H1 (cell line): ENCODE measurements at regions not wholly inside any gene's neighbourhood (a gene's known extent, or its start where the extent isn't known, plus 50 kb on each side); places are given as distances from the start of the nearest gene placed in this dataset.

Experiments
- CTCF ChIA-PET: fragments of 300-600 bp; sonication (Branson Sonifier 250); formaldehyde crosslinking; loops from one replicate; lab custom pipeline; 2021; ENCODE audit not compliant: partially characterized antibody; lab: Charles Lee
- POLR2A ChIA-PET: fragments of 300-600 bp; sonication (Branson Sonifier 250); formaldehyde crosslinking; loops from one replicate; lab custom pipeline; 2021; ENCODE audit warnings: inconsistent platforms; ENCODE audit not compliant: partially characterized antibody; lab: Charles Lee
- DNase-seq, 2 experiments: peaks; one replicate each; pipeline versions ENCODE4 v3.0.0 to v3.0.0-alpha.2; 2010 to 2022; ENCODE audit warnings: low spot score in 2 of 2, low read depth in 1 of 2, mixed read lengths in 1 of 2
- FAIRE-seq: peaks from 2 replicates; lab custom pipeline; 2011; peaks lifted over from hg19 to GRCh38; lab: Jason Lieb, UNC
- H2AFZ ChIP-seq: 2 replicates; pipeline ENCODE4 v1.8.1; 2012; ENCODE audit warnings: low read length, inconsistent platforms
- H2AK5ac ChIP-seq: 2 replicates; pipeline ENCODE4 v1.6.1; 2013; ENCODE audit warnings: low read depth, low read length
- H2BK120ac ChIP-seq: replicated peaks from 2 replicates; pipeline ENCODE3; 2013; ENCODE audit warnings: low read depth, low read length, inconsistent platforms
- H2BK12ac ChIP-seq: 2 replicates; pipeline ENCODE4 v1.6.1; 2013; ENCODE audit warnings: low read depth, low read length
- H2BK15ac ChIP-seq: 2 replicates; pipeline ENCODE4 v1.6.1; 2013; ENCODE audit warnings: low read length
- H2BK20ac ChIP-seq: 2 replicates; pipeline ENCODE4 v1.6.1; 2013; ENCODE audit warnings: low read length
- H2BK5ac ChIP-seq: 2 replicates; pipeline ENCODE4 v1.6.1; 2013; ENCODE audit warnings: low read depth, low read length
- H3K14ac ChIP-seq: 2 replicates; pipeline ENCODE4 v1.6.1; 2013; ENCODE audit warnings: inconsistent platforms; ENCODE audit not compliant: insufficient read length
- H3K18ac ChIP-seq: 2 replicates; pipeline ENCODE4 v1.6.1; 2013; ENCODE audit warnings: low read length; ENCODE audit errors: extremely low read depth
- H3K23ac ChIP-seq: 2 replicates; pipeline ENCODE4 v1.6.1; 2013; ENCODE audit warnings: inconsistent platforms; ENCODE audit not compliant: insufficient read length
- H3K23me2 ChIP-seq: 2 replicates; pipeline ENCODE4 v1.6.1; 2013; ENCODE audit warnings: low read depth, low read length
- H3K27ac ChIP-seq: 2 replicates; pipeline ENCODE4 v1.6.1; 2011; ENCODE audit warnings: low read depth, low read length, inconsistent platforms
- H3K27me3 ChIP-seq, 4 experiments: replicated peaks in 1 of 4; 1 replicate in 1 of 4; 2 replicates in 3 of 4; pipeline versions ENCODE4 v1.6.1 to v1.8.1; 2011 to 2013; ENCODE audit warnings: low read length in 3 of 4, mild to moderate bottlenecking in 3 of 4, inconsistent platforms in 2 of 4, mixed read lengths in 2 of 4, moderate library complexity in 1 of 4; ENCODE audit not compliant: control insufficient read depth in 3 of 4, insufficient read depth in 3 of 4; ENCODE audit errors: extremely low read depth in 1 of 4
- H3K36me3 ChIP-seq, 4 experiments: 2 replicates each; pipeline versions ENCODE4 v1.6.1 to v1.8.1; 2011 to 2013; ENCODE audit warnings: mild to moderate bottlenecking in 4 of 4, low read length in 3 of 4, moderate library complexity in 2 of 4, control low read depth in 1 of 4, inconsistent platforms in 1 of 4; ENCODE audit not compliant: insufficient read depth in 4 of 4, control insufficient read depth in 2 of 4
- H3K4ac ChIP-seq: replicated peaks from 2 replicates; pipeline ENCODE3; 2013; ENCODE audit warnings: low read length, low read depth, mixed read lengths, inconsistent platforms; ENCODE audit not compliant: insufficient read length
- H3K4me1 ChIP-seq, 4 experiments: replicated peaks in 1 of 4; 1 replicate in 1 of 4; 2 replicates in 3 of 4; pipeline versions ENCODE4 v1.6.1 to v1.8.1; 2011 to 2013; ENCODE audit warnings: low read length in 3 of 4, inconsistent platforms in 2 of 4, mixed read lengths in 1 of 4; ENCODE audit not compliant: insufficient read depth in 4 of 4, control insufficient read depth in 3 of 4
- H3K4me2 ChIP-seq, 2 experiments: 2 replicates each; pipeline versions ENCODE4 v1.6.1 to v1.8.1; 2011 to 2013; ENCODE audit warnings: low read depth in 2 of 2, low read length in 2 of 2, control low read depth in 1 of 2, inconsistent platforms in 1 of 2, mild to moderate bottlenecking in 1 of 2; ENCODE audit not compliant: insufficient read depth in 1 of 2
- H3K4me3 ChIP-seq, 4 experiments: fragments of 200-600, 300-600 bp in 1 of 4; sonication (generic), shearing (Covaris generic), sonication (Bioruptor Twin) in 1 of 4; 2 replicates each; pipeline versions ENCODE4 v1.5.1 to v1.8.1; 2011 to 2016; ENCODE audit warnings: low read length in 4 of 4, low read depth in 3 of 4, control low read depth in 2 of 4, inconsistent platforms in 2 of 4, mild to moderate bottlenecking in 2 of 4, mixed read lengths in 1 of 4, moderate library complexity in 1 of 4; ENCODE audit not compliant: insufficient read depth in 2 of 4; ENCODE audit errors: extremely low read depth in 1 of 4
- H3K56ac ChIP-seq: replicated peaks from 2 replicates; pipeline ENCODE3; 2013; ENCODE audit warnings: low read depth, mild to moderate bottlenecking, mixed read lengths, low read length, inconsistent platforms; ENCODE audit not compliant: insufficient read length
- H3K79me1 ChIP-seq: 2 replicates; pipeline ENCODE4 v1.6.1; 2013; ENCODE audit warnings: low read depth, low read length, control low read depth
- H3K79me2 ChIP-seq, 2 experiments: 2 replicates each; pipeline versions ENCODE4 v1.6.1 to v1.8.1; 2012 to 2013; ENCODE audit warnings: low read length in 2 of 2, mild to moderate bottlenecking in 2 of 2, inconsistent platforms in 1 of 2; ENCODE audit not compliant: insufficient read depth in 2 of 2, control insufficient read depth in 1 of 2
- H3K9ac ChIP-seq, 4 experiments: replicated peaks in 1 of 4; 1 replicate in 1 of 4; 2 replicates in 3 of 4; pipeline versions ENCODE4 v1.6.1 to v1.8.1; 2011 to 2013; ENCODE audit warnings: low read depth in 3 of 4, low read length in 3 of 4, control low read depth in 2 of 4, mild to moderate bottlenecking in 2 of 4, moderate library complexity in 2 of 4, inconsistent platforms in 1 of 4; ENCODE audit errors: extremely low read depth in 1 of 4
- H3K9me3 ChIP-seq, 2 experiments: 2 replicates each; pipeline versions ENCODE4 v1.6.1 to v1.8.1; 2012 to 2013; ENCODE audit warnings: mild to moderate bottlenecking in 2 of 2, moderate library complexity in 2 of 2, control low read depth in 1 of 2, inconsistent platforms in 1 of 2, low read depth in 1 of 2, low read length in 1 of 2, mixed read lengths in 1 of 2; ENCODE audit not compliant: insufficient read depth in 2 of 2
- H4K20me1 ChIP-seq, 2 experiments: replicated peaks in 1 of 2; 2 replicates each; pipeline versions ENCODE3 to v1.8.1; 2011 to 2013; ENCODE audit warnings: inconsistent platforms in 2 of 2, low read length in 2 of 2, mild to moderate bottlenecking in 1 of 2; ENCODE audit not compliant: insufficient read depth in 2 of 2, control insufficient read depth in 1 of 2
- H4K5ac ChIP-seq: 2 replicates; pipeline ENCODE4 v1.6.1; 2013; ENCODE audit warnings: low read length, low read depth, mixed read lengths, inconsistent platforms; ENCODE audit not compliant: insufficient read length
- H4K8ac ChIP-seq: 2 replicates; pipeline ENCODE4 v1.8.0; 2013; ENCODE audit warnings: mild to moderate bottlenecking, moderate library complexity, low read length, inconsistent platforms; ENCODE audit not compliant: insufficient read depth; ENCODE audit errors: extremely low read depth
- H4K91ac ChIP-seq: replicated peaks from 2 replicates; pipeline ENCODE3; 2013; ENCODE audit warnings: low read length, mixed read lengths, inconsistent platforms; ENCODE audit not compliant: insufficient read length
- CHD1 ChIP-seq: IDR thresholded peaks from 2 replicates; pipeline ENCODE4 v1.6.1; 2012; ENCODE audit warnings: low read depth, low read length, improper control_type of control experiment
- CREB1 ChIP-seq: IDR thresholded peaks from 2 replicates; pipeline ENCODE4 v1.6.1; 2012; ENCODE audit warnings: inconsistent platforms
- KDM5A ChIP-seq: fragments of 200-600 bp; IDR thresholded peaks from 2 replicates; pipeline ENCODE4 v1.7.1; 2012; ENCODE audit warnings: mild to moderate bottlenecking, low read length, inconsistent platforms, mixed read lengths
- POLR2AphosphoS5 ChIP-seq: IDR thresholded peaks from 2 replicates; pipeline ENCODE4 v1.6.1; 2011; ENCODE audit warnings: low read depth, low read length
- RBBP5 ChIP-seq: IDR thresholded peaks from 2 replicates; pipeline ENCODE4 v1.7.1; 2012; ENCODE audit warnings: low read depth, mild to moderate bottlenecking, inconsistent platforms, low read length, moderate library complexity, borderline replicate concordance
- YY1 ChIP-seq: IDR thresholded peaks from 2 replicates; pipeline ENCODE4 v1.6.1; 2011; ENCODE audit warnings: low read depth, mild to moderate bottlenecking, low read length
- WGBS, 2 experiments: shearing (Covaris generic) in 1 of 2; methylation state at CpG; one replicate each; pipeline versions ENCODE4 v1.1.6 to v1.1.7; 2013 to 2015; ENCODE audit warnings: low lambda C conversion rate in 2 of 2, mixed read lengths in 2 of 2, inconsistent platforms in 1 of 2, low coverage in 1 of 2, missing lambda C conversion rate in 1 of 2; ENCODE audit not compliant: insufficient replicate concordance in 2 of 2, insufficient coverage in 1 of 2, insufficient read length in 1 of 2; ENCODE audit errors: extremely low coverage in 1 of 2, missing lambda C conversion rate in 1 of 2; 5-methylcytosine and 5-hydroxymethylcytosine counted together

DNA sequence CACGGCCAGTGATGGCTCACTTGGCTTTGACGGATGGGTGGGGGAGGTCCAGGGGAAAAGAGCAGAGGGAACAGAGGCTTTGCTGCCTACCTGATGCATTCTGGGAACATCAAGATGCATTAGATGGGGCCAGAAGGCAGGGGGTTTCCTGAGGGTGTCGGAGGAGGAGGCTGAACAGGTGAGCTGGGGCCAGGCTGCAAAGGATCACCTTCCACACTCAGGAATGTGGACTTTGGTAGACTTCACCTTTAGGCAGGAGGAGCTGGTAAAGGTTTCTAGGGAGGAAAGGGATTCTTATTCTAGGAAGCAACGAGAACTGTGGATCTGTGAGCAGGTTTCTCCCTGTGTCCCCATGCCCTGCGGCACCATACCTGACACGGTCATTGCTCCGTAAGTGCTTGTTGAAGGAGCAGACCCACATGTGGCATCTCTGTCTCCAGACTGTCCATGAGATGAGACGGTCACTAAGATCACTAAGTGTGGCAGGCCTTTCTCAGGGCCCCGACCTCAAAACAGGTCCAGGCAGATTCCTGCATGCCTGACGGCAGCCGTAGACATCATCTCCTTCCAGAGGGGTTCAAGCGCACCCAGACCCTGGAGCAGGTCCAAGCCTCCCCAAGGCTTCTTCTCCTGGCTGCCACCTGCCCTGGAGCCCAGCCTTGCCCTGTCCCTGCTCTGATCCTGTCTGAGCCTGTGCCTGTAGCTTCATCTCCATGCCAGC, 89.1 kb upstream of the SLC25A33 start:
- Histone ChIP-seq H4K5ac (no peak overlapping the region), H3K56ac (no peak overlapping the region), H2BK20ac (no peak overlapping the region), H3K23ac (no peak overlapping the region), H2AFZ (no peak overlapping the region; the same call in 1 of the 2 replicates), H3K4me2 (no peak overlapping the region), H3K27me3 (peaks cover 0 to 3% (median 0%) of the 10 kb centered on the region in 4 experiments; a peak in 1 of 7 replicates), H2BK12ac (0 out of 2 replicates have a peak overlapping the region, but pooled peaks have one; percentile 50), H3K36me3 (no peaks in the 10 kb centered on the region), H3K79me1 (no peaks in the 10 kb centered on the region), H3K4ac (no peak overlapping the region), H4K91ac (peak overlapping the region; percentile 57), H3K9me3 (no peaks in the 10 kb centered on the region), H4K8ac (no peak overlapping the region), H3K4me1 (no peaks in the 10 kb centered on the region; a peak in 2 of 7 replicates), H2AK5ac (no peak overlapping the region), H3K23me2 (no peaks in the 10 kb centered on the region), H3K9ac (no peak overlapping the region), H3K18ac (no peak overlapping the region), H3K4me3 (no peak overlapping the region), H3K79me2 (no peaks in the 10 kb centered on the region), H2BK120ac (no peak overlapping the region), H2BK5ac (0 out of 2 replicates have a peak overlapping the region, but pooled peaks have one; percentile 39), H4K20me1 (peaks cover 0 to 5% of the 10 kb centered on the region in 2 experiments), H2BK15ac (no peak overlapping the region), H3K27ac (no peak overlapping the region), H3K14ac (no peak overlapping the region)
- ChIA-PET CTCF (interaction anchor here (0.9 to 1.7 kb wide), 4 partner anchors 17 to 167 kb away, joined by 3 to 5 read pairs (median 4); no protein-coding TSS in a partner anchor), POLR2A (no interaction called here)
- FAIRE-seq = no peak
- 92% methylated on average over 12 of the region's 12 CpGs; no CpG with 5 or more reads in 1 of the 2 experiments for WGBS, 2 experiments
- no peak for TF ChIP-seq RBBP5
- no peak for TF ChIP-seq POLR2AphosphoS5
- no peak for TF ChIP-seq CHD1
- TF ChIP-seq YY1 = no peak
- TF ChIP-seq KDM5A = no peak
- no peak for TF ChIP-seq CREB1
- DNase-seq = no peak
